NK-92 treated with Interleukin-12 subunit alpha and Interleukin-12 subunit beta, amount 100 ng/mL, for 24 hours (cell line): ENCODE measurements at regions not wholly inside any gene's neighbourhood (a gene's known extent, or its start where the extent isn't known, plus 50 kb on each side); places are given as distances from the start of the nearest gene placed in this dataset.

Experiments used
- DNase-seq: peaks from one replicate; lab custom pipeline; 2025; lab: John Stamatoyannopoulos, UW

DNA sequence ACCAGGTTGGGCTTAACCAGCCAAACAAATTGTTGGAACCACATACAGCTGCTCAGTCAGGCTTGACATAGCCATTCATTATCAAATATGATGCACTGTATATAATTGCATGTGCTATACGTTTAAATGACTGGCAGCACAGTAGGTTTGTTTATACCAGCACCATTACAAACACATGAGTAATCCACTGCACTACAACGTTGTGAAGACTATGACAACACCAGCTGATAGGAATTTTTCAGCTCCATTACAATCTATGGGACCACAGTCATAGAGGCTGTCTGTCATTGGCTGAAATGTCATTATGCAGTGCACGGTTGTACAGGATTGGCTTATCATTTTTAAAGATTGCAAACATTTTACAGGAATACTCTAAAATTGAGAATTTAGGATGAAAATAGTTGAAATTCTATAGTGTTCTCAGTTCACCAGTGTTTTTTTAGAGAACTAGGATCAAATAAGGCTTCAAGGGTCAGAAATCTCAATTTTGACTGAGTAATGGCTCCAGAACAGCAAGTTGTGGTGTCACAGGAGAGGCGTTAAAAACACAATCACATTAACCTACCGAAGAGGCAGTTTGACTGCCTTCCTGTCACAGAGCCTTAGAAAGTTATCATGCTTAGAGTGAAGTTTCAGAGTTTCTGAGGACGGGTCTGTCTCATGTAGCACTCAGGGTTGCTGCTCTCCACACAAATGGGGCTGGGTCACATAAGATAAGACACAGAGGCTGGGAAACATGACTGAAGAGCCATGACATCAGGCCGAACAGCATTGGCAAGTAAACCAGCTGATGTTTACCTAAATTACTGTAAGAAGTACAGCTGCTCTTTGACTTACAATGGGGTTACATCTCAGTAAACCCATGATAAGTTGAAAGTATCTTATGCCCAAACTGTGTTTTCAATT lies 60.7 kb upstream of the SMLR1 start:
- DNase-seq, result no peak

DNA sequence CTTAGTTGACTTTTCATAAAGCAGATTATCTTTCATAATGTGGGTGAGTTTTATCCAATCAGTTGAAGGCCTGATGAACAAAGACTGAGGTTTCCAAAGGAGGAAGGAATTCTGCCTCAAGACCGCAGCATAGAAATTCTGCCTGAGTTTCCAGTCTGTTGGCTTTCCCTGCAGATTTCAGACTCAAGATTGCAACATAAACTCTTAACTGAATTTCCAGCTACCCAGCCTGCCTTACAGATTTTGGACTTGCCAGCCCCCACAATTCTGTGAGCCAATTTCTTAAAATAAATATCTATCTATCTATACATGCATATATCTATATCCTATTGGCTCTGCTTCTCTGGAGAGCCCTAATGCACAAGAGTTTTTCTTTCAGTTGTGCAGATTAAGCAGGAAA lies 57.3 kb upstream of the SMLR1 start:
- no peak for DNase-seq

DNA sequence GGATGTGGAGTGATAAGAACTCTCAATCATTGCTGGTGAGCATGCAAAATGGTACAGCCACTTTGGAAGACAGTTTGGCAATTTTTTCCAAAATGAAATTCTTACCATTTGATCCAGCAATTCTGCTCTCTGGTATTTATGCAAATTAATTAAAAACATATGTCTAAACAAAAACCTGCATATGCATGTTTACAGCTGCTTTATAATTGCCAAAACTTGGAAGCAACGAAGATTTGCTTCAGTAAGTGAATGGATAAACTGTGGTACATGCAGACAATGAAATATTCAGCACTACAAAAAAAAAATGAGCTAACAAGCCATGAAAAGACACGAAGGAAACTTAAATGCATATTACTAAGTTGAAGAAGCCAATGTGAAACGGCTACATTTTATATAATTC lies 55.5 kb upstream of the SMLR1 start:
- no peak for DNase-seq

DNA sequence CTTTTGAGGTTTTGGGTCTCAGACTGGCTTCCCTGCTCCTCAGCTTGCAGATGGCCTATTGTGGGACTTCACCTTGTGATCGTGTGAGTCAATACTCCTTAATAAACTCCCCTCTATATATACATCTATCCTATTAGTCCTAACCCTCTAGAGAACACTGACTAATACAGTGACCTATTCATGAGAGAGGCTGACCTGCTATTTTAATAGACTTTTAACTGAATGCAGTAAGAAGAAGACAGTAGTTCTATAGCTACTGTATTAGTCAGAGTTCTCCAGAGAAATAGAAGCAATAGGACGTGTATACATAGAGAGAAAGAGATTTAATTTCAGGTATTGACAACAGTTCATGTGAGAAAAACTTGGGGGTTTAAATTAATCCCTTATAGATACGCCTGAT lies 53.3 kb upstream of the SMLR1 start:
- no peak for DNase-seq

GRCh38 chr6:130775411-130776012 lies 51.7 kb upstream of the SMLR1 start:
- DNase-seq, result no peak

DNA sequence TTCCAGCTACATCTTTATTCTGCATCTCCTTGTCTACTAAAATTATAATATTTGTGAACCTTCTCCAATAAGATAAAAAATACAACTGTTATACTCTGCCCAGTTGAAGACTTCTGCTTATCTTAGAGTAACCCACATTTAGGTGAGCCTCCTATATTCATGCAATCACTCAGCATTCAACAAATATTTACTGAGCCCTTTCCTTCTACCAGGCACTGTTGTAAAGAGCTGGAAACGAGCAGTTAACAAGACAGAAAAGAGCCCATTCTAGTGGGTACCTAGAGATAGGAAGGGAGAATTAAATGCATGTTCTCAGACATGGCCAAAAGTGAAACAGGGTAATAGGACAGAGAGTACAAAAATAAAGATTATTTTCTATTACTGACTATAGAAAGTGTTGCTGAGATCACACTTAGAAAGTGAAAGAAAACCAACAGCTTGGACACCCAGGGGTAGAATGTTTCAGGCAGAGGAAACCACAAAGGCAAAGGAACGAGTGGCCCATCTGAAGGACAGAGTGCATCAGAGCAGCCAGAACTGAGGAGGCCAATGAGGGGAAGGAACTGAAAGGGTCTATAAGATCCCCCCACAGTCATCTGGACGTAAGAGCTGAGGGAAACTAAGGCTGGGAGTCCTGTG lies 50.8 kb upstream of the SMLR1 start:
- DNase-seq, result peak; percentile 5
